CD14-positive monocyte (primary cell): ENCODE measurements at regions not wholly inside any gene's neighbourhood (a gene's known extent, or its start where the extent isn't known, plus 50 kb on each side); places are given as distances from the start of the nearest gene placed in this dataset.

ENCODE experiments used
- DNase-seq, 3 donors: peaks; one replicate each; pipeline ENCODE4 v3.0.0-alpha.2; 2011 to 2022
- H2AFZ ChIP-seq: 2 replicates; pipeline ENCODE4 v1.6.0; 2012; ENCODE audit warnings: mild to moderate bottlenecking, low read depth, low read length, inconsistent platforms; ENCODE audit not compliant: insufficient read depth, poor library complexity, severe bottlenecking
- H3K27ac ChIP-seq, 2 donors: 1 replicate in 1 of 2; 2 replicates in 1 of 2; pipeline ENCODE4 v1.5.1; 2012 to 2013; ENCODE audit warnings: low read length in 2 of 2, control low read depth in 1 of 2, inconsistent platforms in 1 of 2, low read depth in 1 of 2, mild to moderate bottlenecking in 1 of 2
- H3K27me3 ChIP-seq, 2 donors: one replicate each; pipeline versions ENCODE4 v1.6.0 to v1.6.1; 2011 to 2013; ENCODE audit warnings: low read length in 2 of 2; ENCODE audit not compliant: control insufficient read depth in 2 of 2, insufficient read depth in 2 of 2
- H3K36me3 ChIP-seq, 2 donors: replicated peaks in 1 of 2; 1 replicate in 1 of 2; 2 replicates in 1 of 2; pipeline versions ENCODE4 v1.5.1 to v1.6.1; 2012 to 2013; ENCODE audit warnings: low read length in 2 of 2, control low read depth in 1 of 2, inconsistent platforms in 1 of 2, mild to moderate bottlenecking in 1 of 2; ENCODE audit not compliant: insufficient read depth in 2 of 2, control insufficient read depth in 1 of 2
- H3K4me1 ChIP-seq, 2 donors: 1 replicate in 1 of 2; 2 replicates in 1 of 2; pipeline versions ENCODE4 v1.5.1 to v1.6.1; 2012 to 2013; ENCODE audit warnings: low read length in 2 of 2, control low read depth in 1 of 2, inconsistent platforms in 1 of 2, mild to moderate bottlenecking in 1 of 2, moderate library complexity in 1 of 2; ENCODE audit not compliant: insufficient read depth in 2 of 2, control insufficient read depth in 1 of 2
- H3K4me2 ChIP-seq: replicated peaks from 2 replicates; pipeline ENCODE3; 2012; ENCODE audit warnings: low read length, moderate library complexity, mild to moderate bottlenecking; ENCODE audit not compliant: poor library complexity, severe bottlenecking; ENCODE audit errors: extremely low read depth
- H3K4me3 ChIP-seq, 3 experiments: fragments of 200-600 bp in 1 of 3; sonication (generic) in 1 of 3; replicated peaks in 1 of 3; 1 replicate in 2 of 3; 2 replicates in 1 of 3; pipeline ENCODE4 v1.5.1; 2011 to 2013; ENCODE audit warnings: low read length in 3 of 3, mild to moderate bottlenecking in 3 of 3, control low read depth in 2 of 3, low read depth in 2 of 3, inconsistent platforms in 1 of 3, moderate library complexity in 1 of 3
- H3K79me2 ChIP-seq: 2 replicates; pipeline ENCODE4 v1.6.0; 2012; ENCODE audit warnings: mild to moderate bottlenecking, control low read depth, inconsistent platforms, low read length, moderate library complexity; ENCODE audit not compliant: insufficient read depth
- H3K9ac ChIP-seq: 2 replicates; pipeline ENCODE4 v1.6.0; 2017; ENCODE audit warnings: low read length, mild to moderate bottlenecking; ENCODE audit not compliant: insufficient read depth, poor library complexity, severe bottlenecking
- H3K9me3 ChIP-seq, 2 donors: replicated peaks in 1 of 2; 1 replicate in 1 of 2; 2 replicates in 1 of 2; pipeline versions ENCODE4 v1.5.1 to v1.6.1; 2012 to 2013; ENCODE audit warnings: low read length in 2 of 2, control low read depth in 1 of 2; ENCODE audit not compliant: control insufficient read depth in 1 of 2, insufficient read depth in 1 of 2
- H4K20me1 ChIP-seq: 2 replicates; pipeline ENCODE4 v1.6.0; 2012; ENCODE audit warnings: mild to moderate bottlenecking, low read length, control low read depth, moderate library complexity; ENCODE audit not compliant: insufficient read depth
- H3K27ac Mint-ChIP-seq, 7 donors: one replicate each; pipeline ENCODE4 v1.8.0; 2020; ENCODE audit warnings: mild to moderate bottlenecking in 7 of 7, mixed read lengths in 7 of 7, moderate library complexity in 6 of 7, inconsistent platforms in 2 of 7
- H3K27me3 Mint-ChIP-seq, 3 donors: one replicate each; pipeline ENCODE4 v1.8.0; 2021 to 2022; ENCODE audit warnings: low read depth in 3 of 3, mild to moderate bottlenecking in 3 of 3, mixed read lengths in 3 of 3, moderate library complexity in 3 of 3, inconsistent platforms in 1 of 3
- H3K36me3 Mint-ChIP-seq, 2 donors: one replicate each; pipeline ENCODE4 v1.8.0; 2020; ENCODE audit warnings: mixed read lengths in 2 of 2, inconsistent platforms in 1 of 2, mild to moderate bottlenecking in 1 of 2
- H3K4me1 Mint-ChIP-seq: one replicate; pipeline ENCODE4 v1.8.0; 2020; ENCODE audit warnings: mild to moderate bottlenecking, mixed read lengths
- H3K4me3 Mint-ChIP-seq, 2 donors: one replicate each; pipeline ENCODE4 v1.8.0; 2020; ENCODE audit warnings: mild to moderate bottlenecking in 2 of 2, mixed read lengths in 2 of 2, moderate library complexity in 1 of 2
- H3K9me3 Mint-ChIP-seq, 7 donors: one replicate each; pipeline ENCODE4 v1.8.0; 2020 to 2022; ENCODE audit warnings: mixed read lengths in 7 of 7, mild to moderate bottlenecking in 6 of 7, moderate library complexity in 6 of 7, inconsistent platforms in 2 of 7
- WGBS: methylation state at CpG from one replicate; pipeline ENCODE4 v1.1.5; 2013; ENCODE audit warnings: missing lambda C conversion rate; ENCODE audit not compliant: insufficient coverage; 5-methylcytosine and 5-hydroxymethylcytosine counted together
- intact Hi-C, 2 donors: fragments of 100-400 bp; cut with micrococcal nuclease; formaldehyde crosslinking; loops; one replicate each; pipeline versions ENCODE4 v1.15.0 to v1.15.1; 2023
- TF ChIP-seq, protein P1 (sequence below): fragments of 200-600 bp; IDR thresholded peaks from one replicate; pipeline ENCODE4 v1.8.0; 2022; ENCODE audit warnings: antibody characterized with exemption, mild to moderate bottlenecking

DNA sequence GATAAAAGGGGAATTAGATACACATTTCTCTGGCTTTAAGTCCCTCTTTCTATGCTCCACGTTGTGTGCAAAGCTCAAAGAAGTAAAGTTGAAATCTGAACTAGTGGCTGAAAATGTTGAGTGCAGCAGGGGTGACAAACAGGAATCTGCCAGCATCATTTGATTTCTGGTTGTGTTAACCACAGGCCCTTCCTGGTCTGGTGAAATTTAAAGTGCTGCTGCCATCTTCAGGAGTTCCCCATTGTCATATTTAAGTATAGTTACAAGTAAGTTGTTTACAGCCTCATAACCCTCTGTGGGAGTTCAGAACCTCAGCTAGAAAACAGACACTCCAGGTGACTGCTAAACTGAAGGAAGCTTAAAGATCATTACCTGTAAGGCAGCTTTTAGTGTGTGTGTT is 90.9 kb upstream of the CCDC196 start:
- H3K27ac Mint-ChIP-seq = no peak overlapping the region

DNA sequence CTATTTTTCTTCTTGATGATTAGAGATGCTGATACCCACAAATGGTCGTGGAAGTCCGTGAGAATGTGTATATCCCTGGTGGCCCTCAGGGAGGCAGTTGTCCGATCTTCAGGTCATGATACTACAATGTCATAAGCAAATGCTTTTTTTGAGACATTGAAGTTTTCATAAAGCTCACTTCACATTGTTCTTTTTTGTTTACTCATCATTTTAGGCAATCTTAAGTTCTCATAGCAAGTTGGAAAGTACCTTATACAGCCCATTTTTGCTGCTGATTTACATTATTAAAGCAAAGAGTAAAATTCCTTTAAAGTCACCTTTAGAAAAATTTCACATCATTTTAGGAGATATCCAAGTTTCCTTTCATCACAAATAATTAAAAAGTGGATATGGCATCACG is 90.0 kb upstream of the CCDC196 start:
- Mint-ChIP-seq H3K4me3 (no peak overlapping the region), H3K4me1 (no peaks in the 10 kb centered on the region), H3K36me3 (no peaks in the 10 kb centered on the region), H3K9me3 (no peaks in the 10 kb centered on the region), H3K27me3 (peaks cover 0 to 2% (median 0%) of the 10 kb centered on the region in 3 donors), H3K27ac (no peak overlapping the region)
- Histone ChIP-seq H3K4me3 (no peak overlapping the region), H3K9me3 (no peaks in the 10 kb centered on the region), H3K9ac (no peak overlapping the region), H3K36me3 (no peaks in the 10 kb centered on the region), H3K27ac (no peak overlapping the region), H3K4me2 (no peak overlapping the region), H2AFZ (no peak overlapping the region), H3K27me3 (no peaks in the 10 kb centered on the region), H3K4me1 (no peaks in the 10 kb centered on the region), H3K79me2 (no peaks in the 10 kb centered on the region), H4K20me1 (no peaks in the 10 kb centered on the region)
- WGBS = 100% methylated on average over 1 of the region's 4 CpGs
- DNase-seq = no peak
- intact Hi-C loops = no loop called here
- TF ChIP-seq, protein P1, sequence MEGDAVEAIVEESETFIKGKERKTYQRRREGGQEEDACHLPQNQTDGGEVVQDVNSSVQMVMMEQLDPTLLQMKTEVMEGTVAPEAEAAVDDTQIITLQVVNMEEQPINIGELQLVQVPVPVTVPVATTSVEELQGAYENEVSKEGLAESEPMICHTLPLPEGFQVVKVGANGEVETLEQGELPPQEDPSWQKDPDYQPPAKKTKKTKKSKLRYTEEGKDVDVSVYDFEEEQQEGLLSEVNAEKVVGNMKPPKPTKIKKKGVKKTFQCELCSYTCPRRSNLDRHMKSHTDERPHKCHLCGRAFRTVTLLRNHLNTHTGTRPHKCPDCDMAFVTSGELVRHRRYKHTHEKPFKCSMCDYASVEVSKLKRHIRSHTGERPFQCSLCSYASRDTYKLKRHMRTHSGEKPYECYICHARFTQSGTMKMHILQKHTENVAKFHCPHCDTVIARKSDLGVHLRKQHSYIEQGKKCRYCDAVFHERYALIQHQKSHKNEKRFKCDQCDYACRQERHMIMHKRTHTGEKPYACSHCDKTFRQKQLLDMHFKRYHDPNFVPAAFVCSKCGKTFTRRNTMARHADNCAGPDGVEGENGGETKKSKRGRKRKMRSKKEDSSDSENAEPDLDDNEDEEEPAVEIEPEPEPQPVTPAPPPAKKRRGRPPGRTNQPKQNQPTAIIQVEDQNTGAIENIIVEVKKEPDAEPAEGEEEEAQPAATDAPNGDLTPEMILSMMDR = no peak

More for the DNA sequence above, 90.9 kb upstream of the CCDC196 start:
- no peaks in the 10 kb centered on the region for H3K4me1 Mint-ChIP-seq
- no CpG with 5 or more reads among the region's 1 CpG for WGBS
- no peak overlapping the region for H3K9ac ChIP-seq
- H3K4me2 ChIP-seq = no peak overlapping the region
- intact Hi-C loops = no loop called here
- H3K4me1 ChIP-seq = no peaks in the 10 kb centered on the region
- H3K27me3 Mint-ChIP-seq = peaks cover 0 to 2% (median 0%) of the 10 kb centered on the region in 3 donors
- no peaks in the 10 kb centered on the region for H3K27me3 ChIP-seq
- no peaks in the 10 kb centered on the region for H3K36me3 ChIP-seq
- DNase-seq = no peak
- no peaks in the 10 kb centered on the region for H4K20me1 ChIP-seq
- no peak overlapping the region for H2AFZ ChIP-seq
- no peak overlapping the region for H3K4me3 ChIP-seq
- no peaks in the 10 kb centered on the region for H3K9me3 ChIP-seq
- H3K9me3 Mint-ChIP-seq = no peaks in the 10 kb centered on the region
- H3K79me2 ChIP-seq = no peaks in the 10 kb centered on the region
- H3K4me3 Mint-ChIP-seq = no peak overlapping the region
- TF ChIP-seq, protein P1 = no peak
- no peaks in the 10 kb centered on the region for H3K36me3 Mint-ChIP-seq
- no peak overlapping the region for H3K27ac ChIP-seq
